Activated CD8-positive, alpha-beta memory T cell treated with anti-CD3 and anti-CD28 coated beads for 36 hours (primary cell): ENCODE measurements at regions not wholly inside any gene's neighbourhood (a gene's known extent, or its start where the extent isn't known, plus 50 kb on each side); places are given as distances from the start of the nearest gene placed in this dataset.

Experiments
- CTCF ChIA-PET: fragments of 350-600 bp; sonication (Branson Sonifier 250); formaldehyde crosslinking; loops from one replicate; lab custom pipeline; 2021; ENCODE audit warnings: antibody characterized with exemption; lab: Charles Lee
- POLR2A ChIA-PET: fragments of 350-600 bp; sonication (Branson Sonifier 250); formaldehyde crosslinking; loops from one replicate; lab custom pipeline; 2021; ENCODE audit warnings: antibody characterized with exemption; lab: Charles Lee

DNA sequence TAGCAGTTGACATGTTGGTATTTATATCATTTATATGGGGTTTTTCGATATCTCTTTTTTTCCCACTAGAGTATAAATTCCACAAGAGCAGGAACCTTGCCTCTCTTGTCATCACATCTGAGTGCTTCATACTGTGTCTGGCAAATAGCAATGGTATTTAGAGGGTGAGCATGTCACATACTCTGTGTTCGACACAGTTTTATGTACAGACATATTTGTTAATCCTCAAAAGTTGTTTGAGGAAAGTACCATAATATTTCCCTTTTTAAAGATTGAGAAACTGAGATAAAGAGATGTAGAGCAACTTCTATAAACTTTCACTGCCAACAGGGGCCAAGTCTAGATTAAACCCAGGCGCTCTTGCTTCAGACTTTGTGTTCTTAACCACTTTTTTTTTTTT lies 324.6 kb upstream of the PDGFD start:
- ChIA-PET CTCF (no interaction called here), POLR2A (no interaction called here)

DNA sequence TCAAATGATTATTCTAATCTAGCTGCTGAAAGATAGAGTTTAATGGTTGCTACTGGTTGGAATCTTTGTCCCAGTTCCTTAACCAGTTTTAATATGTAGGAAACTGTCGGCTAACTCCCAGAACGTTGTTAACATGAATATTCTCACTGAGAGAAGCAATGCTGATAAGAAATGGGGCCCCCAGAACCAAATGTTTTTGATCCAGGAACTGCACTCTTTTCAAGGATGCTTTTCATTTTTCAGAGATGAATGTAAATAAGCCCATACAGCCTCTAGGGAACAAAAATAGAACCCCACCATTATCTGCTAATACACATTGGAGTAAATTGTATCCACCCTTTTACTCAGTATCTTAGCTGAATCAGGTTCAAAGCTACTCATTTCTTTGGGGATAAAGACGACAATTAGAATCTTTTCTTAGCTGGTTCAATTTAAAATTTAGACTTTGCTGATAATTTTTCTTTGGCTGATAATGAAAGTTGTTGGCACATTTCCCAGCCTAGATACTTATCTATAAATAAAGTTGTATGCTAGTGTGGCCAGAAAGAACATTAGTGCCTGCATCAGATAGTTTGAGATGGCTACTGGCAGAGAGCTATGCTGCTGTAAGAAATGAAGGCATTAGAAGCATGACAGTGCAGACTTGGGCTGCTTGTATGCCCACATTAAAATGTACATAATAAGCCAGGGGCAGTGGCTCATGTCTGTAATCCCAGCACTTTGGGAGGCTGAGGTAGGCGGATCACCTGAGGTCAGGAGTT lies 323.3 kb upstream of the PDGFD start:
- POLR2A ChIA-PET, result no interaction called here

DNA sequence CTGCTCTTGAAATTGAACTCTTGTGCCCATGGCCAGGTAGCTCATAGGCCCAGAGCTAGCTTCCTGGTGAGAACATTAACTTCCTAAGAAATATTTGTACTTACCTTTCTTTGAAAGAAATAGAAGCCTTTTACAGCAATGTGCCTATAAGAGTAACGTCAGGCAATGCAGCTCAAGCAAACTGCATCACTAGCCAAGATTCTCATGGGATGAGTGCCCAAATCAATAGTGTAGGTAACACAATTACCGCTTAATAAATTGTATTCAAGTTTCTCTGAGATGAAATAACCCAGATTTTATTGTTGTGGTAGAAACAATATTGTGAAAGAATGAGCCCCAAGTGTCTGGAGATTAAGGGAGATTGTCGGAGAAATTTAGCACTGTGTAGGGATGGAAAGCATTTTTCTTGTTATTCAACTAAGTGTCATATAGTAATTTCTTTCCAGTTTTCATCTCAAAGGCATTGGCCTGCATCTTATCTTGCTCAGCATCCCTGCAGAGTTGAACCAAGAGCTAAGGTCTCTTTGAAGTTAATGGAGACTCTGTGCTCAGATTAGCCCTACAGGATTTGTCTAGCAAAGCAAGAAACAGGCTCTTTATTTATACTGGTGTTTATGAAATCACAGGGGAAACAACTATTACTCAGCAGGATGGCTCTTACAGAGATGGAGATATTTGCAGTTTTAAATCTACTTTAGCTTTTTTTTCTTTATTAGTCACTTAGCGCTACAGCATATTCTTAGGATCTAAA lies 321.0 kb upstream of the PDGFD start:
- ChIA-PET POLR2A (interaction anchor here (0.6 kb wide), 1 partner anchor 239 kb away, joined by 6 read pairs; no protein-coding TSS in a partner anchor), CTCF (interaction anchor here (0.9 kb wide), 1 partner anchor 11 kb away, joined by 3 read pairs; no protein-coding TSS in a partner anchor)

More for the DNA sequence above, 323.3 kb upstream of the PDGFD start:
- CTCF ChIA-PET, result no interaction called here

DNA sequence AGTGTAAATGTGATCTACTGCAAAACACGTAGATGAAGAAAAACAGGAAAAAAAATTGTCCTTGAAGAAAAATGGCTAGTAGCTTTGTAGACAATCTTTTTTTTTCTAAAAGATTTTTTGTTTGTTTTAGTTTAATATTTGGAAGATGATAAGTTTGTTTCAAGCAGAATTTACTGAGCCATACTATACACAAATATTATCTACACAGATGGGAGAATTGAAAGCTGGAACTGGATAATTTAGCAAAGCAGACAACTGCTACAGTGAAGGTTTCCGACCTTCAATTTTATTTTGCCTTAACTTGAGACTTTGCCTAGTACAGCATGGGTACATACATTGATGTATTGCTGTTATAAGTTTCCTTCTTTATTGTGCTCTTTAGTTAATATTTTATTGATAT lies 313.0 kb upstream of the PDGFD start:
- CTCF ChIA-PET, result no interaction called here
- POLR2A ChIA-PET, result no interaction called here

DNA sequence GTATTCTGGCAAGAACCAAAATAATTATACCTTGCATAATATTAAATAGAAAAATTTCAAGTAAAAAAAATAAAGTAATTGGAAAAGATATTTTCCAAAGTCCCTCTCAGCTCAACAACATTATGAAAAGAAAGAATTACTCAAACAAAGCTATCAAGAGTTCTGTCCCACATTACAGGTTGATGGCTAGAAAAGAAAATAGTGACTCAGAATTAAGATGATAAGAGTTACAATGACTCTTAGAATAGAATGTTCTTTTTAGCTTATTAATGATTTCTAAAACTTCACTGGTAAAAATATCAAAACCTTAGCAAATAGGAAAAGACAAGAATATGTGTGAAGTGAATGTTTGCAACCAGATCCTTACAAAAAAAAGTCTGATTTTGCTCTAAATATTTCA lies 312.5 kb upstream of the PDGFD start:
- ChIA-PET POLR2A (no interaction called here), CTCF (no interaction called here)

DNA sequence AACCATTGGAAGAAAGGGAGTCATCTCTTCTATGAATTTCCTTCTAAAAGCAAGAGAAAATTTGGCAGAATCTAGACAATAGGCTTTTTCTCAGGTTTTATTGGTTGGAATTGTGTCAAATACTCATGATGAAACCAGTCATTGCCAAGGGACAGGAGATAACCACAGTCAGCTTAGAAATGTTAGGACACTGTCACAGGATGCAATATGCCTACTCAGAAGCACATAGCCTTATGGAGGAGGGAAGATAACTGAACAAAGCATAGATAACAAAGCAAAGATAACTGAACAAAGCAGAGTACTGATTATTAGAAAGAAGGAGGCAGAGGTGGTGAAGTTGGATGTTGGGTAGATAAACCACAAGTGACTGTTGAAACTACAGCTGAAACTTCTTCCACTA lies 303.5 kb upstream of the PDGFD start:
- ChIA-PET CTCF (no interaction called here), POLR2A (no interaction called here)

DNA sequence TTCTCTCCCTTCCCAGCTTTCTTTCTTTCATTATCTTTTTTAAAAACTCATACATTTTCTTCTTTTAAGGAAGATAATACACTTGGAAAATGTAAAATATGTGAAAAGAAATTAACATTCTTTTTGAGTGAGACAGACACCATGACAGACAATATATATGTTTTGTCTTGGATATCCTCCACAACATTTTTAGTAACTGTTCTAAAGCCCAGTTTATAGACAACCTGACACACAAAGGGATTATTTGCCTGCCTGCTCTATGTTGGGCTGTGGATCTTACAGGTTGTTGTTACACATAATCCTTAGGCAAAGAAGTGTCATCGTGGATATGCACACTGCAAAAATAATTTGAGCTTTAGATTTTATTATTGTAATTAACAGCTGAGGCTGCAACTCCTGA lies 301.4 kb upstream of the PDGFD start:
- CTCF ChIA-PET, result no interaction called here
- POLR2A ChIA-PET, result no interaction called here

DNA sequence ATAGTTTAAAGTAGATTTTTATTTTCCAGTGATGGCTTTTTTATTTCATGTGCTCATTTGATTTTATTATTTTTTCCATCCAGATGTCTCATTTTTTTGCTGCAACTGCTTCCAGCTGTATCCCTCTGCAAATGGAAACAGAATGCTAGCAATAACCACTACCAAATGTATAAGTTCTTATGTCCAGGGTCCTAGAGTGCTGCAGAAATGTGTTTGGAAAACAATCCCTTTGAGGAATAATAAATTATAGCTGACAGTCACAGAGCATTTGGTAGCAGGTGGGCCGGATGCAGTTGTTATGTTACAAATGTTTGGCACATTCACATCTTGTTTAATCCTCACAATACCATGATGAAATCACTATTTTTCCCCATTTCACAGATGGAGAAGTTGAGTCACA lies 300.7 kb upstream of the PDGFD start:
- ChIA-PET POLR2A (no interaction called here), CTCF (no interaction called here)

DNA sequence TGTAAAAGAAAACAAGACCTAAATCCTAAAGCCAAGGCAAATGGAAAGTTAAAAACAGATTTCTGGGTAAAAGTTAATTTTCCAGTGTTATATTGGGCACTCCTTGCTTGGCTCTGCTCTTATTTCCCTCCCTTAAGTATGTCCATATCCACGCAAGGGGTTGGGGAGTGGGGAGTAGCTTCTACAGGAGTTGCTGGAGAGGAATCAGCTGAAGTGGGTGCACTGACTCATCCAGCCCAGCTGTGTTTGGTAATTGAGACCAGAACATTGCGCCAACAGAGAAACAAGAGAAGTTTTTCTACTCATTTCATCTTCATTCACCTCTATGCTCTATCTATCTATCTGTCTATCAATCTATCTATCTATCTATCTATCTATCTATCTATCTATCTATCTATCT lies 298.4 kb upstream of the PDGFD start:
- ChIA-PET POLR2A (no interaction called here), CTCF (interaction anchor here (0.6 kb wide), 1 partner anchor 769 kb away, joined by 3 read pairs; no protein-coding TSS in a partner anchor)

DNA sequence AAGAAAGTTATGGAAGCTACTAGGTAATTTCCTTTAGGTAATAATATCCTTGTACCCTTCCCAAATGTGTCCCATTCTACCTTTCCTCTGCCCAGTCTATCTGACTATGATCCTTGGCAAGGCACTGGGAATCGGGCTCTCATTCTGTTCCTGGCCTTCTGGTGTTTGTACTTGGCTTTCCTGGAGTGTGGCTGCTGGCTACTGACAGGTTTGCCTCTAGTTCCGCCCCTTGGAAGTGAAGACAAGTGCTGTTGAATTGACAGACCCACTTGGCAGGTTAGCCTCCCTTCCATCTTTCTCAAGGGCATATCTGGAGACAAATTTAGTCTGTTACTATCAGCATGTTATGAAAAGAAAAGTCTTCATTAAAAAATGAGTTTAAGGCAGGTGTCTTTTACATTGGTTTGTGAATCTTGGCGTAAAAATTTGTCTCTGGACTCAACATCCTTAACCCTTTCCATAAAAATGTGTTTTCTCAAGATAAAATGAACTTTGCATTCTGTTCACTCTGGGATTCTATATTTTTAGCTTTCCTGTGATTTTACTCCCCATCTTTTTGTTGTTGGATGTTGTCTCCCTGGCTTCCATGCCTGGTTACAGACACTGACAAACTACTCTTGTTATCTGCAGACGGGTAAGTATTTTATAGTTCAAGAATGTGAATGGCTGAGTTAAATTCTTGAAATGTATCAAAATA lies 287.4 kb upstream of the PDGFD start:
- ChIA-PET POLR2A (no interaction called here), CTCF (no interaction called here)

DNA sequence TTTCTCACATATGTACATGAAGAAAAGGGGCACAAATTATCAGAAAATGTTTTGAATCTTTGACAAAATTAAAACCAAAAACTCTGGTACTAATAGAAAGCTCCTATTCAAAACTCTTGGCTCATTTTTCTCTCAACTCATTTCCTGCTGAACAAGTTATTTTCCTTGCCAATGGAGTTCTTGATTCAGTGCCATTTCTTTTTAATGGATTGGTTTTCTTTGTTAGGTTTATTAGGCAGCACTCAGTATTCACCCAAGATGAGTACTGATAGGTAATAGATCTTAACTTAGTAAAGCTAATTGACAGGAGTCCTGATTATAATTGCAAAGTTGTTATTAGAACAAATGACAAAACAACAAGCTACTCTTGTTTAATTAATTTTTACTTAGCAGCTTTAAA lies 279.4 kb upstream of the PDGFD start:
- ChIA-PET CTCF (interaction anchor here (0.6 kb wide), 1 partner anchor 299 kb away, joined by 3 read pairs; no protein-coding TSS in a partner anchor), POLR2A (no interaction called here)

DNA sequence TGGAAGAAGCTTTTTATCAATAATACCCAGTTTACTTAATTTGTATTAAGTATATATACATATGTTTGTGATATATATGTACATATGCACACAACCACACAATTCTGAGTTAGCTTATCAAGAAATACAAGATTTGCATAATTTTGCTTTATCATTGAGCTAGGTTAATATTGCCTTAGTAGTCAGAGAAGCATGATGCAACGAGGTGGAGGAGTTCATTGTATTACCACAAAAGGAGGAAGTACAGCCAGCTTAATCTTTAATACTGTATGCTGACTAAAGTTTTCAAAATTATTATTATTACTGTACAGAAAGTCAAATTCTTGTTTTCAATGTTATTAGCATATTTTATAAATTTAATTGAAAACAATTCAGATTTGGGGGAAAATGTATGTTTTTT lies 278.4 kb upstream of the PDGFD start:
- ChIA-PET POLR2A (no interaction called here), CTCF (no interaction called here)

DNA sequence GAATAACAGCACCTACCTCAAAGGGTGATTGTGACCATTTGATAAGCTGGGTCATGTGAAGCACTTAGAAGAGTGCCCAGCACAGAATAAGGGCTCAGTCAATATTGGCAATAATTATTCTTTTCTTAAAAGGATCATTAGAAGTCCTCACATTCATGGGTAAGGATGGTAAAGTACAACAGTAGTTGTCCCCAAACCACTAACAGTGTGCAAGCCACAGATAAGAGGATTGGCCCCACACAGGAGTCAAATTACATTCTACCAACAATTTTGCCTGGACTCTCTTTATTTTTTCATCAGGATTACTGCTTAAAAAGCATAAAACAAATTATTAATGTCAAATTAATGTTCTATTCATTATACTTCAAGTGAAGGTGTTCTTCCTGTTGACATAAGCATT lies 271.5 kb upstream of the PDGFD start:
- POLR2A ChIA-PET, result no interaction called here
- CTCF ChIA-PET, result no interaction called here

DNA sequence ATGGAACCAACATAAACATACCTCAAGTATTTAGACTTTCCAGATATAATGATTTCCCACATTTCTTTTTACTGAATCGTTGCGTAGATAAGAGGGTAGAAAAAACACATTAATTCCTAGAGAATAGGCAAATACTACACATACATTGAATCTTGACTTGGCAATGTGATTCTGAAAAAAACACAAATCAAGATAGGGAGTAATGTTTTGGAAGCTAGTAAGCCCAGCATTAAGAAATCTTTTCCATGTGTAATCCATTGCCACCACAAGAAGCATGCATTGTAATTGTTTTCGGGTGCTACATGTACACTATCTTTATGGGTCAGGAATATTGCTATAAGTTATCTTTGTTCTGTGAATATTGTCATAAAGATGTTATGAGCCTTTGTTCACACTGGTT lies 269.8 kb upstream of the PDGFD start:
- POLR2A ChIA-PET, result no interaction called here
- CTCF ChIA-PET, result no interaction called here

DNA sequence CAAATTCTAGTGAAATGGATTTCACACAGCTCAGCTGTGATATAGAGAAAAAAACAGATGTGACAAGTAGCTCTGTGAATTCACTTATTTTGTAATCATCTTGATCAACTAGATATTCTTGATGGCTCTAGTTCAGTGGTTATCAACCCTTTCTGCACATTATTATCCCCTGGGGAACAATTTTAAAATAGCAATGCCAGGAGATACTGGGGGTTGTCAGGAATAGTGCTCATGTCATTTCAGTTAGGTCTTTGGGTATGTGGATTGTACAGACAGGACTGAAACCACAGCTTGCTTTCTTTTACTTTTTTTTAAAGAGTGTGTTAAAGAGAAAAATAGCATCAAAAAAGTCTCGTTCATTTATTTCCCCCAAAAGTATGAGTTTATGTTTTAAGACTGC lies 269.0 kb upstream of the PDGFD start:
- CTCF ChIA-PET, result no interaction called here
- POLR2A ChIA-PET, result no interaction called here

DNA sequence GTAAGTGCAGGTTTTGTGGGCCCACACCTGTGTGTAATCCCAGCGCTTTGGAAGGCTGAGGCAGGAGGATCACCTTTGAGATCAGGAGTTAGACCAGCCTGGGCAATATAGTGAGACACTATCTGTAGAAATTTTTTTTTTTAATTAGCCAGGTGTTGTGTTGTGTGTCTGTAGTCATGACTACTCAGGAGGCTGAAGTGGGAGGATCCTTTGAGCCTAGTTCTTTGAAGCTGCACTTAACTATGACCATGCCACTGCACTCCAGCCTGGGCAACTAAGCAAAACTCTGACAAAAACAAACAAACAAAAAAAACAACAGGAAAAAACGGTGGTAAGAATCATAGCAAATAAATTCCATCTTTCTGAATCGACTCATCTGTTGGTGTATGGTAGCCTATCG lies 268.6 kb upstream of the PDGFD start:
- ChIA-PET POLR2A (no interaction called here), CTCF (no interaction called here)

DNA sequence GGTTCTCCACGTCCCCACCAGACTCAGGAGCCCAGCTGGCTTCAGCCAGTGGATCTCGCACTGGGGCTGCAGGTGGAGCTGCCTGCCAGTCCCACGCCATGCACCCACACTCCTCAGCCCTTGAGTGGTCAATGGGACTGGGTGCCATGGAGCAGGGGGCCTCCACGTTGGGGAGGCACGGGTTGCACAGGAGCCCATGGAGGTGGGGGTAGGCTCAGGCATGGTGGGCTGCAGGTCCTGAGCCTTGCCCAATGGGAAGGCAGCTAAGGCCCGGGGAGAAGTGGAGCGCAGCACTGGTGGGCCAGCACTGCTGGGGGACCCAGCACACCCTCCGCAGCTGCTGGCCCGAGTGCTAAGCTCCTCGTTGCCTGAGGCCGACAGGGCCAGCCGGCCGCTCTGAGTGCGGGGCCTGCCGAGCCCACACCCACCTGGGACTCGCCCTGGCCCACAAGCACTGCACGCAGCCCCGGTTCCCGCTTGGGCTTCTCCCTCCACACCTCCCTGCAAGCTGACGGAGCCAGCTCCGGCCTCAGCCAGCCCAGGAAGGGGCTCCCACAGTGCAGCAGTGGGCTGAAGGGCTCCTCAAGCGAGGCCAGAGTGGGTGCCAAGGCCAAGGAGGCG lies 258.5 kb upstream of the PDGFD start:
- ChIA-PET CTCF (no interaction called here), POLR2A (no interaction called here)

DNA sequence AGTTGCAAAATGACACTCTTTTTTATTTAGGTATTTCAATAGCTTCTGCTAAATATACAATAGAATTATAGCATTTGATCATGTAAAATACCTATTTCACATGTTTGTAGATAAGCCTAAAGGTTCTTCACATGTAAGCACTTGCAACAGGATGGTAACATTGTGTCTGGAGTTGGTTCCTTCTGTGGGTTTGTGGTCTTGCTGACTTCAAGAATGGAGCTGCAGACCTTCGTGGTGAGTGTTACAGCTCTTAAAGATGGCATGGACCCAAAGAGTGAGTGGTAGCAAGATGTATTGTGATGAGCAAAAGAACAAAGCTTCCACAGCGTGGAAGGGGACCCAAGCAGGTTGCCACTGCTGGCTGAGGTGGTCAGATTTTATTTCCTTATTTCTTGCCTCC lies 246.4 kb upstream of the PDGFD start:
- ChIA-PET POLR2A (interaction anchor here (0.7 kb wide), 1 partner anchor 570 kb away, joined by 3 read pairs; no protein-coding TSS in a partner anchor), CTCF (no interaction called here)

DNA sequence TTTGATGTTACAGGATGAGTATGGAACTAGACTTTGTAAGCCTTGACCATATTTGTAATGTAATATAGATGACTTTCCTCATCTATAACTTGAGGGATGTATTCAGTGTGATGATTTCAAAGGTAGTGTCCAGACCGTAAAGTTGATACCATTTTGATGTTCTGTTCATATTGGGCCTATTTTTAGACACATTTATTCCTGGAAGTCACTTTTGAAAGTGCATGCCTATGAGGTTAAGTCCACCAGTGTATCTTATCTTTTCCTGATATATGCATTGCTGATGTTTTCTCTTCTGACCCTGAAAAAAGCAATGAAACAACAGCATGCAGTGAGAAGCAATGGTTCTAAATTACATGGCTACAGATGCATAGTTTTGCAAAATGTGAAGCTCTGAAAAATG lies 244.7 kb upstream of the PDGFD start:
- ChIA-PET POLR2A (no interaction called here), CTCF (no interaction called here)

DNA sequence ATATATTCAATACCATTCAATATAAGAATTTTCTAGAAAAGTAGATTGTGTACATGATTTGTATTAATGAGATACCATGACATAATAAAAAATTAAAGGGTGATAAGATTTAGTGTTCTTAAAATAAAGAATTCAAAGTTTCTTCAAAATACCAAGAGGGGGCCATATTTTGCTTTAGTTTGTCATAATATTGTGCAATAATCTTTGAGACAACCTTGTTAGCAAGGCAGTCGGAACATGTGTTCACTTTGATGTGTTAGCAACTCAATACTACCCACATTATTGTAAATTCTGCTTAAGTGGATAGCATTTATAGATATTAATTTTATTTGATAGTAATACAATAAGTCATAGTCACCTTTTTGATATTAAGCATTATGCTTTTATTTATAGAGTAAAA lies 241.3 kb upstream of the PDGFD start:
- CTCF ChIA-PET, result no interaction called here
- POLR2A ChIA-PET, result no interaction called here
